ENCODE measurements at regions not wholly inside any gene's neighbourhood (a gene's known extent, or its start where the extent isn't known, plus 50 kb on each side); places are given as distances from the start of the nearest gene placed in this dataset.

- TF ChIP-seq CTCF (IDR thresholded peaks at IDR 0.05; ENCODE audit: low read depth, low read length), result no peak
Measured at GRCh38 chr5:62042007-62042406, 264.0 kb upstream of the KIF2A start.

GRCh38 chr5:62043289-62044280 is 262.4 kb upstream of the KIF2A start:
- no peak overlapping the region for H3K4me3 ChIP-seq (ENCODE audit: low read depth, low read length)
- TF ChIP-seq CTCF (IDR thresholded peaks at IDR 0.05; ENCODE audit: low read depth, low read length), result no peak

More at GRCh38 chr5:62042007-62042406, 264.0 kb upstream of the KIF2A start:
- H3K4me3 ChIP-seq (ENCODE audit: low read depth, low read length), result no peak overlapping the region

- no peak for TF ChIP-seq CTCF (IDR thresholded peaks at IDR 0.05; ENCODE audit: low read depth, low read length)
- H3K4me3 ChIP-seq (ENCODE audit: low read depth, low read length), result no peak overlapping the region
Measured at GRCh38 chr5:62044989-62045388, 261.0 kb upstream of the KIF2A start.

- no peak overlapping the region for H3K4me3 ChIP-seq (ENCODE audit: low read depth, low read length)
- no peak for TF ChIP-seq CTCF (IDR thresholded peaks at IDR 0.05; ENCODE audit: low read depth, low read length)
Measured at GRCh38 chr5:62046191-62046590, 259.8 kb upstream of the KIF2A start.

GRCh38 chr5:62051747-62052146 is 254.3 kb upstream of the KIF2A start:
- no peak for TF ChIP-seq CTCF (IDR thresholded peaks at IDR 0.05; ENCODE audit: low read depth, low read length)
- no peak overlapping the region for H3K4me3 ChIP-seq (ENCODE audit: low read depth, low read length)

- no peak overlapping the region for H3K4me3 ChIP-seq (ENCODE audit: low read depth, low read length)
- no peak for TF ChIP-seq CTCF (IDR thresholded peaks at IDR 0.05; ENCODE audit: low read depth, low read length)
Measured at GRCh38 chr5:62059960-62060359, 246.0 kb upstream of the KIF2A start.

- no peak for TF ChIP-seq CTCF (IDR thresholded peaks at IDR 0.05; ENCODE audit: low read depth, low read length)
Measured at GRCh38 chr5:62065050-62065449, 241.0 kb upstream of the KIF2A start.

More at GRCh38 chr5:62065050-62065449, 241.0 kb upstream of the KIF2A start:
- H3K4me3 ChIP-seq (ENCODE audit: low read depth, low read length), result no peak overlapping the region

All from WI38 (cell line).